H1 (cell line): ENCODE measurements at regions not wholly inside any gene's neighbourhood (a gene's known extent, or its start where the extent isn't known, plus 50 kb on each side); places are given as distances from the start of the nearest gene placed in this dataset.

Experiments used
- CTCF ChIA-PET: fragments of 300-600 bp; sonication (Branson Sonifier 250); formaldehyde crosslinking; loops from one replicate; lab custom pipeline; 2021; ENCODE audit not compliant: partially characterized antibody; lab: Charles Lee
- POLR2A ChIA-PET: fragments of 300-600 bp; sonication (Branson Sonifier 250); formaldehyde crosslinking; loops from one replicate; lab custom pipeline; 2021; ENCODE audit warnings: inconsistent platforms; ENCODE audit not compliant: partially characterized antibody; lab: Charles Lee
- DNase-seq, 2 experiments: peaks; one replicate each; pipeline versions ENCODE4 v3.0.0 to v3.0.0-alpha.2; 2010 to 2022; ENCODE audit warnings: low spot score in 2 of 2, low read depth in 1 of 2, mixed read lengths in 1 of 2
- FAIRE-seq: peaks from 2 replicates; lab custom pipeline; 2011; peaks lifted over from hg19 to GRCh38; lab: Jason Lieb, UNC
- H2AFZ ChIP-seq: 2 replicates; pipeline ENCODE4 v1.8.1; 2012; ENCODE audit warnings: low read length, inconsistent platforms
- H2AK5ac ChIP-seq: 2 replicates; pipeline ENCODE4 v1.6.1; 2013; ENCODE audit warnings: low read depth, low read length
- H2BK120ac ChIP-seq: replicated peaks from 2 replicates; pipeline ENCODE3; 2013; ENCODE audit warnings: low read depth, low read length, inconsistent platforms
- H2BK12ac ChIP-seq: 2 replicates; pipeline ENCODE4 v1.6.1; 2013; ENCODE audit warnings: low read depth, low read length
- H2BK15ac ChIP-seq: 2 replicates; pipeline ENCODE4 v1.6.1; 2013; ENCODE audit warnings: low read length
- H2BK20ac ChIP-seq: 2 replicates; pipeline ENCODE4 v1.6.1; 2013; ENCODE audit warnings: low read length
- H2BK5ac ChIP-seq: 2 replicates; pipeline ENCODE4 v1.6.1; 2013; ENCODE audit warnings: low read depth, low read length
- H3K14ac ChIP-seq: 2 replicates; pipeline ENCODE4 v1.6.1; 2013; ENCODE audit warnings: inconsistent platforms; ENCODE audit not compliant: insufficient read length
- H3K18ac ChIP-seq: 2 replicates; pipeline ENCODE4 v1.6.1; 2013; ENCODE audit warnings: low read length; ENCODE audit errors: extremely low read depth
- H3K23ac ChIP-seq: 2 replicates; pipeline ENCODE4 v1.6.1; 2013; ENCODE audit warnings: inconsistent platforms; ENCODE audit not compliant: insufficient read length
- H3K23me2 ChIP-seq: 2 replicates; pipeline ENCODE4 v1.6.1; 2013; ENCODE audit warnings: low read depth, low read length
- H3K27ac ChIP-seq: 2 replicates; pipeline ENCODE4 v1.6.1; 2011; ENCODE audit warnings: low read depth, low read length, inconsistent platforms
- H3K27me3 ChIP-seq, 4 experiments: replicated peaks in 1 of 4; 1 replicate in 1 of 4; 2 replicates in 3 of 4; pipeline versions ENCODE4 v1.6.1 to v1.8.1; 2011 to 2013; ENCODE audit warnings: low read length in 3 of 4, mild to moderate bottlenecking in 3 of 4, inconsistent platforms in 2 of 4, mixed read lengths in 2 of 4, moderate library complexity in 1 of 4; ENCODE audit not compliant: control insufficient read depth in 3 of 4, insufficient read depth in 3 of 4; ENCODE audit errors: extremely low read depth in 1 of 4
- H3K36me3 ChIP-seq, 4 experiments: 2 replicates each; pipeline versions ENCODE4 v1.6.1 to v1.8.1; 2011 to 2013; ENCODE audit warnings: mild to moderate bottlenecking in 4 of 4, low read length in 3 of 4, moderate library complexity in 2 of 4, control low read depth in 1 of 4, inconsistent platforms in 1 of 4; ENCODE audit not compliant: insufficient read depth in 4 of 4, control insufficient read depth in 2 of 4
- H3K4ac ChIP-seq: replicated peaks from 2 replicates; pipeline ENCODE3; 2013; ENCODE audit warnings: low read length, low read depth, mixed read lengths, inconsistent platforms; ENCODE audit not compliant: insufficient read length
- H3K4me1 ChIP-seq, 4 experiments: replicated peaks in 1 of 4; 1 replicate in 1 of 4; 2 replicates in 3 of 4; pipeline versions ENCODE4 v1.6.1 to v1.8.1; 2011 to 2013; ENCODE audit warnings: low read length in 3 of 4, inconsistent platforms in 2 of 4, mixed read lengths in 1 of 4; ENCODE audit not compliant: insufficient read depth in 4 of 4, control insufficient read depth in 3 of 4
- H3K4me2 ChIP-seq, 2 experiments: 2 replicates each; pipeline versions ENCODE4 v1.6.1 to v1.8.1; 2011 to 2013; ENCODE audit warnings: low read depth in 2 of 2, low read length in 2 of 2, control low read depth in 1 of 2, inconsistent platforms in 1 of 2, mild to moderate bottlenecking in 1 of 2; ENCODE audit not compliant: insufficient read depth in 1 of 2
- H3K4me3 ChIP-seq, 4 experiments: fragments of 200-600, 300-600 bp in 1 of 4; sonication (generic), shearing (Covaris generic), sonication (Bioruptor Twin) in 1 of 4; 2 replicates each; pipeline versions ENCODE4 v1.5.1 to v1.8.1; 2011 to 2016; ENCODE audit warnings: low read length in 4 of 4, low read depth in 3 of 4, control low read depth in 2 of 4, inconsistent platforms in 2 of 4, mild to moderate bottlenecking in 2 of 4, mixed read lengths in 1 of 4, moderate library complexity in 1 of 4; ENCODE audit not compliant: insufficient read depth in 2 of 4; ENCODE audit errors: extremely low read depth in 1 of 4
- H3K56ac ChIP-seq: replicated peaks from 2 replicates; pipeline ENCODE3; 2013; ENCODE audit warnings: low read depth, mild to moderate bottlenecking, mixed read lengths, low read length, inconsistent platforms; ENCODE audit not compliant: insufficient read length
- H3K79me1 ChIP-seq: 2 replicates; pipeline ENCODE4 v1.6.1; 2013; ENCODE audit warnings: low read depth, low read length, control low read depth
- H3K79me2 ChIP-seq, 2 experiments: 2 replicates each; pipeline versions ENCODE4 v1.6.1 to v1.8.1; 2012 to 2013; ENCODE audit warnings: low read length in 2 of 2, mild to moderate bottlenecking in 2 of 2, inconsistent platforms in 1 of 2; ENCODE audit not compliant: insufficient read depth in 2 of 2, control insufficient read depth in 1 of 2
- H3K9ac ChIP-seq, 4 experiments: replicated peaks in 1 of 4; 1 replicate in 1 of 4; 2 replicates in 3 of 4; pipeline versions ENCODE4 v1.6.1 to v1.8.1; 2011 to 2013; ENCODE audit warnings: low read depth in 3 of 4, low read length in 3 of 4, control low read depth in 2 of 4, mild to moderate bottlenecking in 2 of 4, moderate library complexity in 2 of 4, inconsistent platforms in 1 of 4; ENCODE audit errors: extremely low read depth in 1 of 4
- H3K9me3 ChIP-seq, 2 experiments: 2 replicates each; pipeline versions ENCODE4 v1.6.1 to v1.8.1; 2012 to 2013; ENCODE audit warnings: mild to moderate bottlenecking in 2 of 2, moderate library complexity in 2 of 2, control low read depth in 1 of 2, inconsistent platforms in 1 of 2, low read depth in 1 of 2, low read length in 1 of 2, mixed read lengths in 1 of 2; ENCODE audit not compliant: insufficient read depth in 2 of 2
- H4K20me1 ChIP-seq, 2 experiments: replicated peaks in 1 of 2; 2 replicates each; pipeline versions ENCODE3 to v1.8.1; 2011 to 2013; ENCODE audit warnings: inconsistent platforms in 2 of 2, low read length in 2 of 2, mild to moderate bottlenecking in 1 of 2; ENCODE audit not compliant: insufficient read depth in 2 of 2, control insufficient read depth in 1 of 2
- H4K5ac ChIP-seq: 2 replicates; pipeline ENCODE4 v1.6.1; 2013; ENCODE audit warnings: low read length, low read depth, mixed read lengths, inconsistent platforms; ENCODE audit not compliant: insufficient read length
- H4K8ac ChIP-seq: 2 replicates; pipeline ENCODE4 v1.8.0; 2013; ENCODE audit warnings: mild to moderate bottlenecking, moderate library complexity, low read length, inconsistent platforms; ENCODE audit not compliant: insufficient read depth; ENCODE audit errors: extremely low read depth
- H4K91ac ChIP-seq: replicated peaks from 2 replicates; pipeline ENCODE3; 2013; ENCODE audit warnings: low read length, mixed read lengths, inconsistent platforms; ENCODE audit not compliant: insufficient read length
- SP4 ChIP-seq: IDR thresholded peaks from 2 replicates; pipeline ENCODE4 v1.6.1; 2012; ENCODE audit warnings: low read length, inconsistent platforms
- WGBS, 2 experiments: shearing (Covaris generic) in 1 of 2; methylation state at CpG; one replicate each; pipeline versions ENCODE4 v1.1.6 to v1.1.7; 2013 to 2015; ENCODE audit warnings: low lambda C conversion rate in 2 of 2, mixed read lengths in 2 of 2, inconsistent platforms in 1 of 2, low coverage in 1 of 2, missing lambda C conversion rate in 1 of 2; ENCODE audit not compliant: insufficient replicate concordance in 2 of 2, insufficient coverage in 1 of 2, insufficient read length in 1 of 2; ENCODE audit errors: extremely low coverage in 1 of 2, missing lambda C conversion rate in 1 of 2; 5-methylcytosine and 5-hydroxymethylcytosine counted together
- TF ChIP-seq, protein P1 (sequence below): IDR thresholded peaks from 2 replicates; pipeline ENCODE4 v1.6.1; 2012; ENCODE audit warnings: inconsistent platforms

DNA sequence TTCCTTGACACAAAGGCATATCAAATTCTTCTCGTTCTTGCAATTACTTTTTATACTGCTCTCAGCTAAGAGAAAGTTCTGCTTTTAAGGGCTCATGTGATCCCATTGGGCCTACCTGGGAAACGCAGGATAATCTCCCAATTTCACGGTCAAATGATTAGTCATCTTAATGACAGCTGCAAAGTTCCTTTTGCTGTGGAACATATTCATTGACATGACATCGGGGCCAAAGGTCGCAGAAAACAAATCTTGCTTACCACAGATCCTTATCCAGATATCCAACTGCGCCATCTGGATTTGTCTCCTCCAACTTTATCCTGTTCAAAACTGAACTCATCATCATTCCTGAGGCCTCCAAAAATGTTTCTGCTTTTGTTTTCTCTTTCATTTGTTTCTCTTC, 1085.6 kb upstream of the WWC1 start:
- no peaks in the 10 kb centered on the region for H3K79me1 ChIP-seq
- H3K36me3 ChIP-seq = no peaks in the 10 kb centered on the region
- no peak overlapping the region for H3K23ac ChIP-seq
- no peak for FAIRE-seq
- no peaks in the 10 kb centered on the region for H4K20me1 ChIP-seq
- H2AFZ ChIP-seq = no peak overlapping the region
- 0 out of 7 replicates have a peak, but pooled peaks cover 0 to 2% (median 0%) of the 10 kb centered on the region in 4 experiments for H3K4me1 ChIP-seq
- no peak overlapping the region for H3K9ac ChIP-seq
- no peak overlapping the region for H3K4me3 ChIP-seq
- POLR2A ChIA-PET = no interaction called here
- H3K9me3 ChIP-seq = no peaks in the 10 kb centered on the region
- no peak overlapping the region for H2BK5ac ChIP-seq
- WGBS, 2 experiments = 88% methylated on average over 6 of the region's 6 CpGs; no CpG with 5 or more reads in 1 of the 2 experiments
- no peak overlapping the region for H4K8ac ChIP-seq
- H3K56ac ChIP-seq = no peak overlapping the region
- no peak for DNase-seq
- no peak for TF ChIP-seq SP4
- TF ChIP-seq, protein P1, sequence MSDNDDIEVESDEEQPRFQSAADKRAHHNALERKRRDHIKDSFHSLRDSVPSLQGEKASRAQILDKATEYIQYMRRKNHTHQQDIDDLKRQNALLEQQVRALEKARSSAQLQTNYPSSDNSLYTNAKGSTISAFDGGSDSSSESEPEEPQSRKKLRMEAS = no peak
- H3K4ac ChIP-seq = no peak overlapping the region
- no peaks in the 10 kb centered on the region for H3K79me2 ChIP-seq
- H3K18ac ChIP-seq = no peak overlapping the region
- H4K91ac ChIP-seq = no peak overlapping the region
- H3K4me2 ChIP-seq = no peak overlapping the region
- H3K27ac ChIP-seq = no peak overlapping the region
- H2BK12ac ChIP-seq = no peak overlapping the region
- H4K5ac ChIP-seq = no peak overlapping the region
- H3K23me2 ChIP-seq = no peaks in the 10 kb centered on the region
- no peak overlapping the region for H2AK5ac ChIP-seq
- no peak overlapping the region for H3K14ac ChIP-seq
- no peak overlapping the region for H2BK120ac ChIP-seq
- H2BK20ac ChIP-seq = no peak overlapping the region
- H3K27me3 ChIP-seq = no peaks in the 10 kb centered on the region; a peak in 1 of 7 replicates
- no peak overlapping the region for H2BK15ac ChIP-seq
- CTCF ChIA-PET = interaction anchor here (1.0 kb wide), 1 partner anchor 11 kb away, joined by 3 read pairs; no protein-coding TSS in a partner anchor
